OCI-LY1 (cell line): ENCODE measurements at regions not wholly inside any gene's neighbourhood (a gene's known extent, or its start where the extent isn't known, plus 50 kb on each side); places are given as distances from the start of the nearest gene placed in this dataset.

Source experiments
- H2AFZ ChIP-seq: fragments of 200-600 bp; sonication (generic), shearing (Covaris generic); 2 replicates; pipeline ENCODE4 v1.6.0; 2014; ENCODE audit warnings: antibody characterized with exemption, mild to moderate bottlenecking, low read length
- H3F3A ChIP-seq: fragments of 200-600 bp; sonication (generic), shearing (Covaris generic); 2 replicates; pipeline ENCODE4 v1.6.0; 2014; ENCODE audit warnings: mild to moderate bottlenecking, antibody characterized with exemption, low read length, moderate library complexity; ENCODE audit not compliant: insufficient read depth
- H3K27ac ChIP-seq: fragments of 200-600 bp; sonication (generic); 2 replicates; pipeline ENCODE4 v1.5.1; 2014; ENCODE audit warnings: low read length, mixed run types, mild to moderate bottlenecking, low read depth; ENCODE audit not compliant: poor library complexity, severe bottlenecking
- H3K27me3 ChIP-seq: fragments of 200-600 bp; sonication (generic); 2 replicates; pipeline ENCODE4 v1.6.0; 2014; ENCODE audit warnings: antibody characterized with exemption, mild to moderate bottlenecking, low read length, moderate library complexity; ENCODE audit not compliant: insufficient read depth
- H3K36me3 ChIP-seq: fragments of 200-600 bp; sonication (generic); 2 replicates; pipeline ENCODE4 v1.6.1; 2014; ENCODE audit warnings: mild to moderate bottlenecking, antibody characterized with exemption, low read length, moderate library complexity, mixed read lengths; ENCODE audit not compliant: insufficient read depth
- H3K4me1 ChIP-seq: fragments of 200-600 bp; sonication (generic); 2 replicates; pipeline ENCODE4 v1.5.1; 2014; ENCODE audit warnings: mild to moderate bottlenecking, low read length, moderate library complexity; ENCODE audit not compliant: insufficient read depth, severe bottlenecking
- H3K4me2 ChIP-seq: fragments of 200-600 bp; sonication (generic), shearing (Covaris generic); 2 replicates; pipeline ENCODE4 v1.6.1; 2014; ENCODE audit warnings: low read length
- H3K4me3 ChIP-seq: fragments of 200-600 bp; sonication (generic); 2 replicates; pipeline ENCODE4 v1.5.1; 2014; ENCODE audit warnings: low read length, low read depth, mild to moderate bottlenecking, mixed read lengths; ENCODE audit not compliant: poor library complexity, severe bottlenecking
- H3K79me2 ChIP-seq: fragments of 200-600 bp; shearing (Covaris generic); 2 replicates; pipeline ENCODE4 v1.6.1; 2016; ENCODE audit warnings: mixed run types, low read length, mixed read lengths; ENCODE audit not compliant: insufficient read depth
- H3K9ac ChIP-seq: fragments of 200-600 bp; sonication (generic), shearing (Covaris generic); 2 replicates; pipeline ENCODE4 v1.6.1; 2014; ENCODE audit warnings: mild to moderate bottlenecking, low read length, mixed read lengths
- H3K9me2 ChIP-seq: fragments of 200-600 bp; sonication (generic), shearing (Covaris generic); 2 replicates; pipeline ENCODE4 v1.6.1; 2014; ENCODE audit warnings: low read depth, mild to moderate bottlenecking, low read length, mixed read lengths
- H3K9me3 ChIP-seq: fragments of 200-600 bp; shearing (Covaris generic); 2 replicates; pipeline ENCODE4 v1.6.1; 2014; ENCODE audit warnings: low read length, mixed read lengths
- H4K20me1 ChIP-seq: fragments of 200-600 bp; sonication (generic), shearing (Covaris generic); 2 replicates; pipeline ENCODE4 v1.6.0; 2016; ENCODE audit warnings: mild to moderate bottlenecking, low read length; ENCODE audit not compliant: insufficient read depth
- EZH2 ChIP-seq: fragments of 200-600 bp; sonication (generic), shearing (Covaris generic); IDR thresholded peaks from 2 replicates; pipeline ENCODE4 v1.8.0; 2017; ENCODE audit warnings: borderline replicate concordance, mixed run types, mild to moderate bottlenecking, antibody characterized with exemption, low read length, moderate library complexity, mixed read lengths
- TF ChIP-seq, protein P1 (sequence below): fragments of 200-600 bp; sonication (generic), shearing (Covaris generic); IDR thresholded peaks from 2 replicates; pipeline ENCODE4 v1.5.1; 2017; ENCODE audit warnings: mild to moderate bottlenecking, antibody characterized with exemption, low read length, moderate library complexity, mixed read lengths

DNA sequence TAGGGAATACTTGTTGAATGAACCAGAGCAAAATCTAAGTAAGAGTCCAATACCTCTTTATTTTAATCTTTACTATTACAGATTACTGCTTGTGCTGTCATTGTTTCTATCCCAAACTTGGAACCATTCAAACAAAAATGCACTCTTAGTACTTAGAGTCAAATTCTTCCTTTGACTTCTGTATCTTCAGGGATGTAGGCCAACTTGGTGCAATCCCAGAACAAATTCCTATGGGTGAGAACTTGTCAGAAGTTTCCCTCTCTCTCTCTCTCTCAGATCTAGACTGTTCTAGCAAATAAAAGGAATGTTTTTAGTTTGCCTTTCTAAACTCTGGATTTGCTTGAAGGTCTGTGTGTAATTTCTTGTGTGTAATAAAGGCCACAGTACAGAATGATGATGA is 329.0 kb upstream of the TMTC4 start:
- TF ChIP-seq, protein P1, sequence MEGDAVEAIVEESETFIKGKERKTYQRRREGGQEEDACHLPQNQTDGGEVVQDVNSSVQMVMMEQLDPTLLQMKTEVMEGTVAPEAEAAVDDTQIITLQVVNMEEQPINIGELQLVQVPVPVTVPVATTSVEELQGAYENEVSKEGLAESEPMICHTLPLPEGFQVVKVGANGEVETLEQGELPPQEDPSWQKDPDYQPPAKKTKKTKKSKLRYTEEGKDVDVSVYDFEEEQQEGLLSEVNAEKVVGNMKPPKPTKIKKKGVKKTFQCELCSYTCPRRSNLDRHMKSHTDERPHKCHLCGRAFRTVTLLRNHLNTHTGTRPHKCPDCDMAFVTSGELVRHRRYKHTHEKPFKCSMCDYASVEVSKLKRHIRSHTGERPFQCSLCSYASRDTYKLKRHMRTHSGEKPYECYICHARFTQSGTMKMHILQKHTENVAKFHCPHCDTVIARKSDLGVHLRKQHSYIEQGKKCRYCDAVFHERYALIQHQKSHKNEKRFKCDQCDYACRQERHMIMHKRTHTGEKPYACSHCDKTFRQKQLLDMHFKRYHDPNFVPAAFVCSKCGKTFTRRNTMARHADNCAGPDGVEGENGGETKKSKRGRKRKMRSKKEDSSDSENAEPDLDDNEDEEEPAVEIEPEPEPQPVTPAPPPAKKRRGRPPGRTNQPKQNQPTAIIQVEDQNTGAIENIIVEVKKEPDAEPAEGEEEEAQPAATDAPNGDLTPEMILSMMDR, result no peak
- no peak for TF ChIP-seq EZH2
- Histone ChIP-seq H3K27ac (no peak overlapping the region), H3K27me3 (no peaks in the 10 kb centered on the region), H3K9me3 (no peaks in the 10 kb centered on the region), H3K36me3 (no peaks in the 10 kb centered on the region), H3K9me2 (no peaks in the 10 kb centered on the region), H3K4me2 (no peak overlapping the region), H3F3A (no peaks in the 10 kb centered on the region), H3K79me2 (no peaks in the 10 kb centered on the region), H4K20me1 (no peaks in the 10 kb centered on the region), H3K4me3 (no peak overlapping the region), H3K4me1 (no peaks in the 10 kb centered on the region), H2AFZ (no peak overlapping the region), H3K9ac (no peak overlapping the region)

DNA sequence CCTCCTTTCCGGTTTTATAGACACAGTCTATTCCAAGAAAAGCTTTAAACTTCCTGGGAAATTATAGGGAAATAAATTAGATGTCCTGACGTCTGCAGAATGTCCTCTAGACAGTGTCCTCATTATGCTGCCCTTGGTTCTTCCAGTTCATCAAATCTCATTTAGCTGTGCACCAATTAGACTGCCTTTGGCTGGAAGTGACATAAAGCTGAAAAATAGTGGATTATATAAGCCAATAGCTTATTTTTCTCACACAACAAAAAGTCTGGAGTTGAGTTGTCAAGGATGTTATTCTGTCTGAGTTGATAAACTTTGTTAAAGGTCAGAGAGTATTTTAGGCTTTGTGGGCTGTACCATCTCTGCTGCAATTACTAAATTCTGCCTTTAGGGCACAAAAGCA is 314.8 kb upstream of the TMTC4 start:
- 0 out of 2 replicates have a peak, but pooled peaks cover 4% of the 10 kb centered on the region for H3K9me3 ChIP-seq
- no peaks in the 10 kb centered on the region for H3F3A ChIP-seq
- no peak for TF ChIP-seq EZH2
- TF ChIP-seq, protein P1, result no peak
- no peaks in the 10 kb centered on the region for H3K27me3 ChIP-seq
- no peak overlapping the region for H2AFZ ChIP-seq
- no peak overlapping the region for H3K9ac ChIP-seq
- H3K36me3 ChIP-seq, result no peaks in the 10 kb centered on the region
- no peak overlapping the region for H3K27ac ChIP-seq
- H3K79me2 ChIP-seq, result no peaks in the 10 kb centered on the region
- H3K4me3 ChIP-seq, result no peak overlapping the region
- H4K20me1 ChIP-seq, result no peaks in the 10 kb centered on the region
- H3K9me2 ChIP-seq, result no peaks in the 10 kb centered on the region
- H3K4me1 ChIP-seq, result no peaks in the 10 kb centered on the region
- H3K4me2 ChIP-seq, result no peak overlapping the region

DNA sequence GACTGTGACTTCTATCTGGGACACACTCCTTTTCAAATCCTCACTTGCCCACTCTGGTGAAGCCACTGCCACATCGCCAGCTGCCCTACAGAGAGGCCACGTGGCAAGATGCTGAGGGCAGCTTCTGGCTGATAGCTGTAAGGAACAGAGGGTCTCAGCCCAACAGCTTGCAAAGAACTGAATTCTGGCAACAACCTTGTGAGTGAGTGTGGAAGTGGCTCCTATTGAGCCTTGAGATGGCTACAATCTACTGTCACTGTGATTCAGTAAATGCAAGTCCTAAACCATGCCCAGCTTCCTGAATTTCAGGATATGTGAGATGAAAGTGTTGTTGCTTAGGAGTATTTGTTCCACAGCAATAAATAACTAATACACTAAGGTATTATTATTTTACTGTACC is 314.3 kb upstream of the TMTC4 start:
- Histone ChIP-seq H3K9ac (no peak overlapping the region), H3K4me1 (no peaks in the 10 kb centered on the region), H3K27ac (no peak overlapping the region), H3K9me2 (no peaks in the 10 kb centered on the region), H3K27me3 (no peaks in the 10 kb centered on the region), H3K79me2 (no peaks in the 10 kb centered on the region), H3K4me2 (no peak overlapping the region), H4K20me1 (no peaks in the 10 kb centered on the region), H2AFZ (no peak overlapping the region), H3K36me3 (no peaks in the 10 kb centered on the region), H3K9me3 (0 out of 2 replicates have a peak, but pooled peaks cover 4% of the 10 kb centered on the region), H3F3A (no peaks in the 10 kb centered on the region), H3K4me3 (no peak overlapping the region)
- no peak for TF ChIP-seq EZH2
- TF ChIP-seq, protein P1, result no peak
